GM12865 (cell line): ENCODE measurements at regions not wholly inside any gene's neighbourhood (a gene's known extent, or its start where the extent isn't known, plus 50 kb on each side); places are given as distances from the start of the nearest gene placed in this dataset.

Experiments
- DNase-seq: peaks from one replicate; pipeline ENCODE4 v3.0.0; 2010; ENCODE audit warnings: low read depth
- H3K4me3 ChIP-seq: 2 replicates; pipeline ENCODE4 v1.5.1; 2011; ENCODE audit warnings: mild to moderate bottlenecking, low read depth, low read length, control low read depth
- CTCF ChIP-seq: IDR thresholded peaks from 2 replicates; pipeline ENCODE4 v1.5.1; 2011; ENCODE audit warnings: low read length, control low read depth, low read depth, inconsistent platforms; ENCODE audit not compliant: insufficient read depth; ENCODE audit errors: missing control alignments

DNA sequence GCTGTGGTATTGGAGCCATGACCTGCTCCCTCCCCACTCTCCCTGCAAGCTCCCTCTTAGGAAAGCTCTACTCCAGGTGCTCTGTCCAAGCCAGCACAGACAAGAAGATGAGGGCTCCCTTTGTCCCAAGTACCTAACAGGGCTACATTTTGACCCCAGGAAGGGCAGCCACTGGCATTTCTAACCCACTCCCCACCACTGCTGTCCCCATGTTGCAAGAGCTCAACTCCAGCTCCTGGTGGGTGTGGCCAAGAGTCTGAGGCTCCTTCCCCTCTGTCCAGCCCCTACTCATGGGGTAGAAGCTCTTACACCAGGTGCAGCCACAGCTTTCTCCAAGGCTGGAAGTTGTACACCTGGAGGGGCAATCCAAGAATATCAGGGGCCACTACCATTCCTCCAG lies 127.0 kb upstream of the NPAS2 start:
- no peak for DNase-seq
- H3K4me3 ChIP-seq: no peak overlapping the region
- TF ChIP-seq CTCF: no peak

GRCh38 chr2:100699131-100699530 lies 120.8 kb upstream of the NPAS2 start:
- H3K4me3 ChIP-seq: no peak overlapping the region
- no peak for TF ChIP-seq CTCF
- no peak for DNase-seq

DNA sequence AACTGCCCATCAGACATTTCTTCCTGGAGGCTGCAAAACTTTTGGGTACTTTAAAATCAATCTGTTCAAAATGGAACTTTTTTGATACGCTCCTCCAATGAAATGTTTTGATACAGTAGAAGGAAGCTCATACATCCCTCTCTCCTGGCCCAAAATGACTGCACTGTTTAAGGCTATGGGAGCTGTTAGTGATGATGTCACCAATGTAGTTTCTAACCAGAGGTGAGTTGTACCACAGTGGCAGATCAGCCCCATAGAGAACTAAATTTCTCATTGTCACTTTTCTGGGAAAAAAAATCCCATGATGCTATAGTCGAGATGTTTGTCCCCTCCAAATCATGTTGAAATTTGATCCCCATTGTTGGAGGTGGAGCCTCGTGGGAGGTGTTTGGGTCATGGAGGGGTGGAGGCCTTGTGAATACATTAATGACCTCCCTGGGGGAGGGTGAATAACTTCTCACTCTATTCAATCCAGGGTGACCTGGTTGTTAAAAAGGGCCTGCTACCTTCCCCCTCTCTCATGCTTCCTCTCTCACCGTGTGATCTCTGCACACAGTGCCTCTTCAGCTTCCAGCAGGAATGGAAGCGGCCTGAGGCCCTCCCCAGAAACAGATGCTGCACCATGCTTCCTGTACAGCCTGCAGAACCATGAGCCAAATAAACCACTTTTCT lies 117.4 kb upstream of the NPAS2 start:
- H3K4me3 ChIP-seq: no peak overlapping the region
- no peak for TF ChIP-seq CTCF
- no peak for DNase-seq

- no peak for TF ChIP-seq CTCF
Measured at GRCh38 chr2:100703213-100703612, 116.7 kb upstream of the NPAS2 start.

GRCh38 chr2:100703739-100704138 lies 116.2 kb upstream of the NPAS2 start:
- TF ChIP-seq CTCF: no peak
- DNase-seq: no peak
- no peak overlapping the region for H3K4me3 ChIP-seq

More at GRCh38 chr2:100703213-100703612, 116.7 kb upstream of the NPAS2 start:
- H3K4me3 ChIP-seq: no peak overlapping the region
- no peak for DNase-seq

- no peak for TF ChIP-seq CTCF
- no peak for DNase-seq
- H3K4me3 ChIP-seq: no peak overlapping the region
Measured at GRCh38 chr2:100704156-100704555, 115.8 kb upstream of the NPAS2 start.

- no peak for TF ChIP-seq CTCF
- no peak overlapping the region for H3K4me3 ChIP-seq
- no peak for DNase-seq
Measured at GRCh38 chr2:100704711-100705110, 115.2 kb upstream of the NPAS2 start.
